NB4 (cell line): ENCODE measurements at regions not wholly inside any gene's neighbourhood (a gene's known extent, or its start where the extent isn't known, plus 50 kb on each side); places are given as distances from the start of the nearest gene placed in this dataset.
"Not testable (repeated sequence)": the region's sequence is repeated elsewhere in the genome, so short reads cannot be mapped to it uniquely, and the experiment has no call there.

Experiments
- DNase-seq: peaks from one replicate; pipeline ENCODE4 v3.0.0; 2010; ENCODE audit warnings: low read depth
- H3K4me3 ChIP-seq: one replicate; pipeline ENCODE4 v1.5.1; 2011; ENCODE audit warnings: mild to moderate bottlenecking, low read depth, low read length, moderate library complexity
- MYC ChIP-seq: IDR thresholded peaks from 2 replicates; pipeline ENCODE4 v1.6.1; 2011; ENCODE audit warnings: low read depth, low read length
- POLR2A ChIP-seq: IDR thresholded peaks from 2 replicates; pipeline ENCODE4 v1.6.1; 2011; ENCODE audit warnings: mild to moderate bottlenecking; ENCODE audit not compliant: insufficient read length; ENCODE audit errors: extremely low read depth
- TF ChIP-seq, protein P1 (sequence below): IDR thresholded peaks from one replicate; pipeline ENCODE4 v1.5.1; 2012; ENCODE audit warnings: low read depth, low read length
- TF ChIP-seq, protein P2 (sequence below): IDR thresholded peaks from 2 replicates; pipeline ENCODE4 v1.6.1; 2011; ENCODE audit warnings: low read depth, low read length

GRCh38 chr11:43138621-43139140, 173.1 kb upstream of the API5 start:
- TF ChIP-seq, protein P1, sequence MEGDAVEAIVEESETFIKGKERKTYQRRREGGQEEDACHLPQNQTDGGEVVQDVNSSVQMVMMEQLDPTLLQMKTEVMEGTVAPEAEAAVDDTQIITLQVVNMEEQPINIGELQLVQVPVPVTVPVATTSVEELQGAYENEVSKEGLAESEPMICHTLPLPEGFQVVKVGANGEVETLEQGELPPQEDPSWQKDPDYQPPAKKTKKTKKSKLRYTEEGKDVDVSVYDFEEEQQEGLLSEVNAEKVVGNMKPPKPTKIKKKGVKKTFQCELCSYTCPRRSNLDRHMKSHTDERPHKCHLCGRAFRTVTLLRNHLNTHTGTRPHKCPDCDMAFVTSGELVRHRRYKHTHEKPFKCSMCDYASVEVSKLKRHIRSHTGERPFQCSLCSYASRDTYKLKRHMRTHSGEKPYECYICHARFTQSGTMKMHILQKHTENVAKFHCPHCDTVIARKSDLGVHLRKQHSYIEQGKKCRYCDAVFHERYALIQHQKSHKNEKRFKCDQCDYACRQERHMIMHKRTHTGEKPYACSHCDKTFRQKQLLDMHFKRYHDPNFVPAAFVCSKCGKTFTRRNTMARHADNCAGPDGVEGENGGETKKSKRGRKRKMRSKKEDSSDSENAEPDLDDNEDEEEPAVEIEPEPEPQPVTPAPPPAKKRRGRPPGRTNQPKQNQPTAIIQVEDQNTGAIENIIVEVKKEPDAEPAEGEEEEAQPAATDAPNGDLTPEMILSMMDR = no peak
- TF ChIP-seq POLR2A = no peak
- TF ChIP-seq, protein P2, sequence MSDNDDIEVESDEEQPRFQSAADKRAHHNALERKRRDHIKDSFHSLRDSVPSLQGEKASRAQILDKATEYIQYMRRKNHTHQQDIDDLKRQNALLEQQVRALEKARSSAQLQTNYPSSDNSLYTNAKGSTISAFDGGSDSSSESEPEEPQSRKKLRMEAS = no peak
- no peak for TF ChIP-seq MYC
- DNase-seq = no peak
- H3K4me3 ChIP-seq = no peak overlapping the region

DNA sequence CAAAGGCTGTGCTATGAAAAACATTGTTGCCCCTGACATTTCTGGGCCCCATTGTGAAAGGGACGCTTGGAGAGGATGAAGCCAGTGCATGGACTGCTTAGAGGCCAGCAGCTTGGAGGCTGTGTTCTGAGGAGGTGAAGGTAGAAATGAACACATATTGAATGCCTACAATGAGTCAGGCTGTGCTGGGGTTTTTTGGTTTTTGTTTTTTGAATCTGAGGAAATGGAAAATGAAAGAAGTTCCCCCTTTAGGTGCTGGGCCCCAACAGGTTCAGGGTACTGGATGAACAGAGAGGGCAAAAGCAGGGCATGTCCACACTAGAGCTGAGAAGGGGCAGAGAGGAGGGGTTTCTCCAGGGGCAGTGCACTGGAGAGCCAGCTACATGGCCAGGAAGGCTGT, 166.1 kb upstream of the API5 start:
- no peak for DNase-seq
- TF ChIP-seq MYC (no peak), POLR2A (no peak)
- TF ChIP-seq, protein P1 = no peak
- TF ChIP-seq, protein P2 = no peak

DNA sequence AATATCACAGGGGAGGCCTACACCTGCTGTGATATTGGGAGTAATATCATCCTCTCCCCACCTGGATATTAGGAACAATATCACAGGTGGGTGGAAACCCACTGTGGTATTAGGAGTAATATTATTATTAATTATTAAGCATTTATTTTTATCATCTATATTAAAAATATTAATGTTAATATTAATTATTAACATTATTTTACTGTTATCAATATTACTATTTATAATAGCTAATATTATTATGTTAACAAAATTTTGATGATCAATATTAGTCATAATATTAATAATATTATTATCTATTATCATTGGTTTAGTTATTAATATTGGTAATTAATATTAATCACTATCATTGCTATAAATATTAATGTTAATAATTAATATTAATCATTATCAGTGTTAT, 161.1 kb upstream of the API5 start:
- TF ChIP-seq POLR2A = no peak
- TF ChIP-seq MYC = no peak
- TF ChIP-seq, protein P2 = no peak
- TF ChIP-seq, protein P1 = no peak
- no peak overlapping the region for H3K4me3 ChIP-seq

More for the DNA sequence above, 166.1 kb upstream of the API5 start:
- H3K4me3 ChIP-seq = no peak overlapping the region

GRCh38 chr11:43164831-43165230, 147.0 kb upstream of the API5 start:
- no peak for DNase-seq
- no peak overlapping the region for H3K4me3 ChIP-seq
- TF ChIP-seq POLR2A (no peak), MYC (no peak)
- TF ChIP-seq, protein P1 = no peak
- TF ChIP-seq, protein P2 = no peak

More for the DNA sequence above, 161.1 kb upstream of the API5 start:
- DNase-seq = no peak

- not testable (repeated sequence) for DNase-seq, H3K4me3 ChIP-seq
- TF ChIP-seq, protein P1 = peak; percentile 5
These were observed 146.4 kb upstream of the API5 start for GRCh38 chr11:43165393-43165792.

- not testable (repeated sequence) for H3K4me3 ChIP-seq, DNase-seq
These were observed 143.6 kb upstream of the API5 start for GRCh38 chr11:43168241-43168640.
